ENCODE measurements at regions not wholly inside any gene's neighbourhood (a gene's known extent, or its start where the extent isn't known, plus 50 kb on each side); places are given as distances from the start of the nearest gene placed in this dataset.

- Mint-ChIP-seq H3K27ac (no peak overlapping the region), H3K4me3 (no peak overlapping the region), H3K4me1 (ENCODE audit: low read depth) (peaks cover 14% of the 10 kb centered on the region), H3K36me3 (ENCODE audit: low read depth) (peaks cover 8% of the 10 kb centered on the region), H3K9me3 (peaks cover 22% of the 10 kb centered on the region), H3K27me3 (no peaks in the 10 kb centered on the region)
These were observed 79.1 kb downstream of the TRIB2 start for GRCh38 chr2:12795851-12796250.

- Mint-ChIP-seq H3K4me3 (no peak overlapping the region), H3K27ac (no peak overlapping the region), H3K27me3 (no peaks in the 10 kb centered on the region), H3K36me3 (ENCODE audit: low read depth) (peaks cover 12% of the 10 kb centered on the region), H3K9me3 (peaks cover 30% of the 10 kb centered on the region), H3K4me1 (ENCODE audit: low read depth) (peaks cover 14% of the 10 kb centered on the region)
These were observed 79.9 kb downstream of the TRIB2 start for GRCh38 chr2:12796657-12797056.

- Mint-ChIP-seq H3K36me3 (ENCODE audit: low read depth) (peaks cover 12% of the 10 kb centered on the region), H3K4me1 (ENCODE audit: low read depth) (peaks cover 14% of the 10 kb centered on the region), H3K27me3 (no peaks in the 10 kb centered on the region), H3K4me3 (no peak overlapping the region), H3K9me3 (peaks cover 36% of the 10 kb centered on the region), H3K27ac (peak overlapping the region; percentile 2)
These were observed 81.1 kb downstream of the TRIB2 start for GRCh38 chr2:12797815-12798214.

DNA sequence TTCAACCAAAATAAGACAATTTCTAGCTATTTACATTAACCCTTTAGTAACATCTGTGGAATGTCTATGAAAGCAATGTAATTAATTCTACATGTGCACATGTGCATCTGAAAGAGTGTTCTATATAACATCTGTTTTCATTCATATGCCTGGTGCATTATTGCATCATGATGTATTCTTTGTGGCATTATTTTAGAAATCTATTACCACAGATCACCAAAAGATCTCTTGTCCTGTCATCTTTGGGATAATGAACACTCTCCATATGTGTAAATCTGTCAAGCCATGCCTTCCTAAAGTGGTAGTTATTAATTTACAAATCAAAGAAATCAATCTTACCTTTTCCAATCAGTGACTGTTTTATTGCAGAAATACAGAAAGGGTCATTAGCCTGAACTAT lies 86.9 kb downstream of the TRIB2 start:
- H3K36me3 Mint-ChIP-seq (ENCODE audit: low read depth), result peaks cover 12% of the 10 kb centered on the region
- H3K4me1 Mint-ChIP-seq (ENCODE audit: low read depth), result peaks cover 7% of the 10 kb centered on the region
- no peak overlapping the region for H3K27ac Mint-ChIP-seq
- H3K4me3 Mint-ChIP-seq, result no peak overlapping the region
- peaks cover 33% of the 10 kb centered on the region for H3K9me3 Mint-ChIP-seq
- peaks cover 33% of the 10 kb centered on the region for H3K27me3 Mint-ChIP-seq

GRCh38 chr2:12804091-12804856 lies 87.5 kb downstream of the TRIB2 start:
- Mint-ChIP-seq H3K27me3 (peaks cover 33% of the 10 kb centered on the region), H3K4me1 (ENCODE audit: low read depth) (peaks cover 7% of the 10 kb centered on the region), H3K27ac (peak overlapping the region; percentile 27), H3K9me3 (peaks cover 27% of the 10 kb centered on the region), H3K4me3 (no peak overlapping the region), H3K36me3 (ENCODE audit: low read depth) (peaks cover 12% of the 10 kb centered on the region)

GRCh38 chr2:12805033-12805432 lies 88.3 kb downstream of the TRIB2 start:
- peaks cover 11% of the 10 kb centered on the region for H3K36me3 Mint-ChIP-seq (ENCODE audit: low read depth)
- H3K4me3 Mint-ChIP-seq, result no peak overlapping the region
- H3K27ac Mint-ChIP-seq, result no peak overlapping the region
- H3K27me3 Mint-ChIP-seq, result peaks cover 33% of the 10 kb centered on the region
- H3K9me3 Mint-ChIP-seq, result peaks cover 22% of the 10 kb centered on the region
- H3K4me1 Mint-ChIP-seq (ENCODE audit: low read depth), result peaks cover 7% of the 10 kb centered on the region

DNA sequence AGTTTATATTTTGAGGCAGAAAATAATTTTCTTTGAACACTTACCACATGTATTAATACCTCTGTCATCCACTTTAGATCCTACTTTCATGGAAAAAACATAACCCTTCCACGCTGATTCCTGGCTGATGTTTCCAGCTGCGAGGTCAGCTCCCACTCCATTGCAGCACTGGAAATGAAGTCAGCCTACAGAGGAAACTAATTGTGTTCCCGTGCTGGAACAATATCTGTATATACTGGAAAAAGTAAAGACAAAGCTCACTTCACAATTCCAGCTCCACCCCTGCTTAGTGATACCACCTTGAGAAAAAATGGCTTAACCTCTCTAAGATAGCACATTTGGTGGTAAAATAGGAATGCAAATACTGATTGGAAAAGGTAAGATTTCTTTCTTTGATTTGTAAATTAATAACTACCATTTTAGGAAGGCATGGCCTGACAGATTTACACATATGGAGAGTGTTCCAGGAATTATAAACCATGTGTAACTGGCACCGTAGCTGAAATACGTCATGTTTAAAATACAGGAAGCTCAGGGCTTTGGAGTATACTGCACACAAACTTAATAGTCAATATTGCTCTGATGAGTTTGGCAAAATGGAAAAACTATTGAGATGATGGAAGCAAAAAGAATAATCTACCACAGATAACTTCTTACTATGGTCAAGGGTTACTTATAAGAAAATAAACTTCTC lies 90.0 kb downstream of the TRIB2 start:
- Mint-ChIP-seq H3K27me3 (peaks cover 33% of the 10 kb centered on the region), H3K36me3 (ENCODE audit: low read depth) (no peaks in the 10 kb centered on the region), H3K4me1 (ENCODE audit: low read depth) (peaks cover 7% of the 10 kb centered on the region), H3K9me3 (peaks cover 5% of the 10 kb centered on the region), H3K27ac (no peak overlapping the region), H3K4me3 (no peak overlapping the region)

DNA sequence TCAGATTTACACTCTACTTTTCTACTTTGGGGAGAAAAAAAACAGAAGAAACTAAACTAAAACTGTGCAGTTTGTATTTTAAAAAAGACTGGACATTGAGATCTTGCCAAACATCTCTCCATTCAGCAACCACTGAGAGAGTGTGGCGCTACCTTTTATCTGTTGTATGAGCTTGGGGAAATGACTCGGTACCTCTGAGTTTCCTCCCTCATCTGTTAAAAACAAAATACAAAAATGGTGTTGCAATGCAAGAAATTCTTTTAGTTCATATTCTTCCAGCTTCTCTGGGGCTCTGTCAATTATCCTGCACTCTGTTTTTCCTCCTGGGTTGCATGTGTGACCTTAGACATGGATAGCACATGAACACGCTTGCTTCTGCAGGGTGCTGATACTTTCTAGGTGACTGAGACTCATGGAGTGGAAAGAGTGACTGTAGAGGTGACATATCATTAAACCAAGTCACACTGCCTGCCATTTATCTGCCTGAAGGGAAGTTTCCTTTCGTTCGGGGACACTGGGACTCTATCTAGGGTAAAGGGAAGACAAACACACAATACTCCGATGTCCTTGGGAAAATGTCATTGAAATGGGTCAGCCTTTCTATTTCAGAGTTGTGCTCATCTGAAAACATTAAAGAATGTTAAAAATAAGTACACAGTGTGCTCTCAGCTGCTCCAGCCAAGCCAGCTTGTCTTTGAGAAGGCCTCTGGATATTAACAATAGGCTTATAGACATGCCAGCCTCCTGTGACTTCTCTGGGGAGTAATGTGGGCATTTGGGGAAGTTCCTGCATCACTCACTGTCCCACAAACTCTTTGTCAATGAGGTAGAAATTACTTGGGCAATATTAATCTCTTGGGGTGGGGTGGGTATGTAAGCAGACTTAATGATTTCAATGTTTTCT lies 91.4 kb downstream of the TRIB2 start:
- H3K9me3 Mint-ChIP-seq, result no peaks in the 10 kb centered on the region
- H3K4me1 Mint-ChIP-seq (ENCODE audit: low read depth), result peaks cover 7% of the 10 kb centered on the region
- no peak overlapping the region for H3K4me3 Mint-ChIP-seq
- H3K27ac Mint-ChIP-seq, result no peak overlapping the region
- peaks cover 33% of the 10 kb centered on the region for H3K27me3 Mint-ChIP-seq
- no peaks in the 10 kb centered on the region for H3K36me3 Mint-ChIP-seq (ENCODE audit: low read depth)

GRCh38 chr2:12809526-12809925 lies 92.8 kb downstream of the TRIB2 start:
- Mint-ChIP-seq H3K36me3 (ENCODE audit: low read depth) (no peaks in the 10 kb centered on the region), H3K4me3 (no peak overlapping the region), H3K27me3 (peaks cover 30% of the 10 kb centered on the region), H3K27ac (no peak overlapping the region), H3K4me1 (ENCODE audit: low read depth) (peaks cover 7% of the 10 kb centered on the region), H3K9me3 (no peaks in the 10 kb centered on the region)

DNA sequence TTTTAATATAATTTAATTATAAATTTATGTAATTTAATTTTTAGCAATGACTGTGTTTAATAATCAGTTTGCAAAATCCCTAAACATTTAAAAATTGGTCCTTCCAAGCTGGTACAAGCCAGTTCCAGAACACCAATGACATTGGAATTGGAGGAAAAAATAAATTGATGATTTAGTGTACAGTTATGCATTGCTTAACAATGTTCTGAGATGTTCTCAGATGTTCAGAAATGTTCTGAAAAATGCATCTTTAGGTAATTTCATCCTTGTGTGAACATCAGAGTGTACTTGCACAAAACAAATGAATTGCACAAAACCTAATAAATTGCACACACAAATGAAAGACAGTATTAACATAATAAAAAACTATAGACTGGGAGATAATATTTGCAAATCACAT lies 95.2 kb downstream of the TRIB2 start:
- Mint-ChIP-seq H3K27ac (no peak overlapping the region), H3K4me1 (ENCODE audit: low read depth) (peaks cover 19% of the 10 kb centered on the region), H3K4me3 (no peak overlapping the region), H3K27me3 (peaks cover 12% of the 10 kb centered on the region), H3K36me3 (ENCODE audit: low read depth) (no peaks in the 10 kb centered on the region), H3K9me3 (no peaks in the 10 kb centered on the region)

DNA sequence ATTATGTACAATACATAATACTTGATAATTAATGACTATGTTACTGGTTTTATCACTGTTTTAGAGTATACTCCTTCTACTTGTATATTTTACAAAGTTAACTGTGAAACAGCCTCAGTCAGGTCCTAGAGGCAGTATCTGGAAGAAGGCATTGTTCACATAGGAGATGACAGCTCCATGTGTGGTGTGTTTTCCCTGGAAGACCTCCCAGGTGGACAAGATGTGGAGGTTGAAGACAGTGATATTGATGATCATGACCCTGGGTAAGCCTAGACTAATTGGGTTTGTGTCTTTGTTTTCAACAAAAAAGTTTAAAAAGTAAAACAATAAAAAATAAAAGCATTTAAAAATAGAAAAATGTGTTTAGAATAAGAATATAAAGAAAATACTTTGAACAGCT lies 96.4 kb downstream of the TRIB2 start:
- Mint-ChIP-seq H3K36me3 (ENCODE audit: low read depth) (no peaks in the 10 kb centered on the region), H3K27ac (no peak overlapping the region), H3K9me3 (no peaks in the 10 kb centered on the region), H3K4me1 (ENCODE audit: low read depth) (peaks cover 28% of the 10 kb centered on the region), H3K4me3 (no peak overlapping the region), H3K27me3 (peaks cover 3% of the 10 kb centered on the region)

- peaks cover 42% of the 10 kb centered on the region for H3K4me1 Mint-ChIP-seq (ENCODE audit: low read depth)
These were observed 99.9 kb downstream of the TRIB2 start for GRCh38 chr2:12816379-12817306.

GRCh38 chr2:12817870-12818269 lies 101.1 kb downstream of the TRIB2 start:
- Mint-ChIP-seq H3K9me3 (no peaks in the 10 kb centered on the region), H3K36me3 (ENCODE audit: low read depth) (no peaks in the 10 kb centered on the region), H3K4me3 (no peak overlapping the region), H3K4me1 (ENCODE audit: low read depth) (peaks cover 46% of the 10 kb centered on the region), H3K27ac (no peak overlapping the region), H3K27me3 (peaks cover 5% of the 10 kb centered on the region)

More at GRCh38 chr2:12816379-12817306, 99.9 kb downstream of the TRIB2 start:
- no peak overlapping the region for H3K4me3 Mint-ChIP-seq
- no peaks in the 10 kb centered on the region for H3K36me3 Mint-ChIP-seq (ENCODE audit: low read depth)
- no peaks in the 10 kb centered on the region for H3K9me3 Mint-ChIP-seq
- peaks cover under 1% of the 10 kb centered on the region for H3K27me3 Mint-ChIP-seq
- H3K27ac Mint-ChIP-seq, result no peak overlapping the region

Measured in stimulated activated naive CD8-positive, alpha-beta T cell treated with anti-CD3 and anti-CD28 coated beads, Interleukin-15, Interleukin-2, amounts not matched to agents 100 ng/mL and 50 ng/mL, for 24 hours (primary cell).